HEK293 (cell line): ENCODE measurements at regions not wholly inside any gene's neighbourhood (a gene's known extent, or its start where the extent isn't known, plus 50 kb on each side); places are given as distances from the start of the nearest gene placed in this dataset.

ENCODE experiments used
- ZNF155 ChIP-seq: fragments of 450-650 bp; formaldehyde crosslinking; IDR thresholded peaks from 2 replicates; pipeline ENCODE4 v1.5.1; 2016; ENCODE audit warnings: missing biosample characterization, missing genetic modification characterization
- ZNF274 ChIP-seq, 2 experiments: fragments of 200-500 bp in 1 of 2; fragments of 450-650 bp in 1 of 2; sonication (Bioruptor generic) in 1 of 2; formaldehyde crosslinking in 1 of 2; IDR thresholded peaks; 2 replicates each; pipeline versions ENCODE4 v1.5.1 to v1.6.1; 2014 to 2016; ENCODE audit warnings: borderline replicate concordance in 1 of 2, inconsistent platforms in 1 of 2, low read length in 1 of 2, missing biosample characterization in 1 of 2, missing genetic modification characterization in 1 of 2
- ZNF433 ChIP-seq: fragments of 450-650 bp; formaldehyde crosslinking; IDR thresholded peaks from 2 replicates; pipeline ENCODE4 v1.5.1; 2016; ENCODE audit warnings: missing biosample characterization, missing genetic modification characterization, low read depth
- ZSCAN23 ChIP-seq: fragments of 450-650 bp; formaldehyde crosslinking; IDR thresholded peaks from 2 replicates; pipeline ENCODE4 v1.5.1; 2016; ENCODE audit warnings: missing biosample characterization, missing genetic modification characterization
- TF ChIP-seq, protein P1 (sequence below): fragments of 450-650 bp; formaldehyde crosslinking; IDR thresholded peaks from 2 replicates; pipeline ENCODE4 v1.5.1; 2016; ENCODE audit warnings: missing biosample characterization, missing genetic modification characterization

DNA sequence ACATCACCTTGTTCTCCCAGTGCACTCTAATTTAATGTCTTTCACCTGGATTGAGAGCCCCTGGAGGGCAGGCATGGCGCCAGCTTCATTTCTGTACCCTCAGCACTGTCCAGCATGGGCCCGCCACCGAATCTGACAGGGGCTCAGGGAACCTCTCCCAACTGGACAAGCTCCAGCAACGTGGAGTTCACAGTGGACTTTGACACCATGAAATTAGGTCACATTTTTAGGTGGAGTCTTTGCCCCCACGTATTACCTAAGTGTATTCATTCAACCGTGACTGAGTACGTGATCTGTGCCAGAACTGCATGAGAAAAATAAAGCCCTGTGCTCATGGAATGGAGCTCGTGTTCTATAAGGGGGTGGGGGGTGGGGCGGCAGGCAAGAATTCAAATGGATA, 94.1 kb upstream of the ATP2B2 start:
- TF ChIP-seq, protein P1, sequence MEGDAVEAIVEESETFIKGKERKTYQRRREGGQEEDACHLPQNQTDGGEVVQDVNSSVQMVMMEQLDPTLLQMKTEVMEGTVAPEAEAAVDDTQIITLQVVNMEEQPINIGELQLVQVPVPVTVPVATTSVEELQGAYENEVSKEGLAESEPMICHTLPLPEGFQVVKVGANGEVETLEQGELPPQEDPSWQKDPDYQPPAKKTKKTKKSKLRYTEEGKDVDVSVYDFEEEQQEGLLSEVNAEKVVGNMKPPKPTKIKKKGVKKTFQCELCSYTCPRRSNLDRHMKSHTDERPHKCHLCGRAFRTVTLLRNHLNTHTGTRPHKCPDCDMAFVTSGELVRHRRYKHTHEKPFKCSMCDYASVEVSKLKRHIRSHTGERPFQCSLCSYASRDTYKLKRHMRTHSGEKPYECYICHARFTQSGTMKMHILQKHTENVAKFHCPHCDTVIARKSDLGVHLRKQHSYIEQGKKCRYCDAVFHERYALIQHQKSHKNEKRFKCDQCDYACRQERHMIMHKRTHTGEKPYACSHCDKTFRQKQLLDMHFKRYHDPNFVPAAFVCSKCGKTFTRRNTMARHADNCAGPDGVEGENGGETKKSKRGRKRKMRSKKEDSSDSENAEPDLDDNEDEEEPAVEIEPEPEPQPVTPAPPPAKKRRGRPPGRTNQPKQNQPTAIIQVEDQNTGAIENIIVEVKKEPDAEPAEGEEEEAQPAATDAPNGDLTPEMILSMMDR (tag by site-specific recombination): no peak
- TF ChIP-seq ZNF155 (tag by site-specific recombination) (no peak), ZNF433 (no peak), ZNF274 (IDR thresholded peaks at IDR 0.05; ENCODE audit: low read length) (no peak), ZNF274 (tag by site-specific recombination; IDR thresholded peaks at IDR 0.05; ENCODE audit: borderline replicate concordance) (no peak), ZSCAN23 (tag by site-specific recombination) (no peak)
